ENCODE measurements at regions not wholly inside any gene's neighbourhood (a gene's known extent, or its start where the extent isn't known, plus 50 kb on each side); places are given as distances from the start of the nearest gene placed in this dataset.

DNA sequence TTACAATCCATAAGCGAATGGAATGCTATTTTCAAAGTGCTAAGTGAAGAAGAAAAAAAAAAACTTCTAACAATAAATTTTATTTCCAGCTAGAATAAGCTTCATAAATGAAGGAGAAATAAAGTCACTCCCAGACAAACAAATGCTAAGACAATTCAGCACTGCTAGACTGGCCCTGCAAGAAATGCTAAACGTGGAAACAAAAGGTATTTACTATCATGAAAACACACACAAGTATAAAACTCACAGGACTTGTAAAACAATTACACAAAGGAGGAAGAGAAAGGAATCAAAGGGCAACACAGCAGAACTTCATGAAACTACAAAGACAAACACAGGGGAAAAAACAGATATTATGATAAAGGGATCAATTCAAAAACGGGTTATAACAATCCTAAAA, 85.8 kb upstream of the NELL2 start:
- H3K27ac ChIP-seq, result no peak overlapping the region
- H3K4me3 ChIP-seq, result no peak overlapping the region
- H3K36me3 ChIP-seq, result no peaks in the 10 kb centered on the region
- intact Hi-C loops (cut with DNase I), result no loop called here
- no peak overlapping the region for H3K9ac ChIP-seq (ENCODE audit: low read depth in 2 of 2, low read length in 2 of 2)
- H3K27me3 ChIP-seq, result no peaks in the 10 kb centered on the region
- H3K9me3 ChIP-seq, result no peaks in the 10 kb centered on the region
- TF ChIP-seq CTCF (IDR thresholded peaks at IDR 0.05), result no peak
- H3K4me1 ChIP-seq, result no peaks in the 10 kb centered on the region
- no peak for DNase-seq

- no peak for TF ChIP-seq CTCF (IDR thresholded peaks at IDR 0.05)
- no peak overlapping the region for H3K9ac ChIP-seq (ENCODE audit: low read depth in 2 of 2, low read length in 2 of 2)
- no peak for DNase-seq
- no peaks in the 10 kb centered on the region for H3K36me3 ChIP-seq
- H3K27ac ChIP-seq, result no peak overlapping the region
- no peaks in the 10 kb centered on the region for H3K9me3 ChIP-seq
- H3K4me3 ChIP-seq, result no peak overlapping the region
- H3K4me1 ChIP-seq, result no peaks in the 10 kb centered on the region
- H3K27me3 ChIP-seq, result no peaks in the 10 kb centered on the region
- intact Hi-C loops (cut with DNase I), result no loop called here
Measured at GRCh38 chr12:44960856-44961255, 84.7 kb upstream of the NELL2 start.

GRCh38 chr12:44960423-44960822, 84.3 kb upstream of the NELL2 start:
- Histone ChIP-seq H3K4me3 (no peak overlapping the region), H3K4me1 (no peaks in the 10 kb centered on the region), H3K27ac (no peak overlapping the region), H3K9ac (ENCODE audit: low read depth in 2 of 2, low read length in 2 of 2) (no peak overlapping the region), H3K36me3 (no peaks in the 10 kb centered on the region), H3K27me3 (no peaks in the 10 kb centered on the region), H3K9me3 (no peaks in the 10 kb centered on the region)
- DNase-seq, result no peak
- TF ChIP-seq CTCF (IDR thresholded peaks at IDR 0.05), result no peak
- intact Hi-C loops (cut with DNase I), result no loop called here

DNA sequence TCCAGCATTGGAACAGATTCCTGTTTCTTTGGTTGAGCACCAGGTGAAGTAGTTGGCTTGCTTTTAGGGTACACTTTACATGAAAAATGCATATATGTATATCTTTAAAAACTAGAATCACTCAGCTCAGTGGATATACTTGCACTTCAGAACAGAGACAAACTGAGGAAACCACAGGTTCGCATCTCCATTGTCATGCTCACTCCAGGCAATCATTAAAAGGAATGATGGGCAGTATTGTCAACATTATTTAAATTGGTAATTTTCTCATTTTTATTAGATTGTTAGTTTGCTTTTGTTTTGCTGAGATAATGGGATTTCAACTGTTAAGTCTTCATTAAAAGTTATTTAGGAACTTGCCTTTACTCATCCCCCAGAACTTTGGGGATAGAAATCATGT, 71.0 kb upstream of the NELL2 start:
- no peak overlapping the region for H3K9ac ChIP-seq (ENCODE audit: low read depth in 2 of 2, low read length in 2 of 2)
- no peak for DNase-seq
- TF ChIP-seq CTCF (IDR thresholded peaks at IDR 0.05), result no peak
- H3K4me1 ChIP-seq, result no peaks in the 10 kb centered on the region
- no peaks in the 10 kb centered on the region for H3K27me3 ChIP-seq
- H3K4me3 ChIP-seq, result no peak overlapping the region
- intact Hi-C loops (cut with DNase I), result no loop called here
- no peak overlapping the region for H3K27ac ChIP-seq
- H3K36me3 ChIP-seq, result no peaks in the 10 kb centered on the region
- no peaks in the 10 kb centered on the region for H3K9me3 ChIP-seq

DNA sequence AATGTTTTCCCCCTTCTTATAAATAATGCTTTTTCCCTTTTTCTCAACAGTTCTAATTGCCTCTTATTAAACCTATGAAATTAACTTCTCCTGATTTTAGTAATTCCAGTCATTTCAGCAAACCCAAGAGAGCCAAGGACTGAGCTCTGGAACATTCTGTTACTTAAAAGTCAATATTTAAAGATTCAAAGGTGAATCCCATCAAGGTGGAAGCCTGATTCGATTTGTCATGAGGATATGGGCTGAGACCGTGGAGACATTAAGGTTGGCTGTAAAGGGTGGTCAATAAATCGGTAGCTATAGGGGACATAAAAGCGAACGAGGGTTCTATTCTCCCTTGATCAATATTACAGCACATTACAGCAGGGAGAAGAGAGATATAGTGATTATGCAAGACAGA, 66.6 kb upstream of the NELL2 start:
- H3K9me3 ChIP-seq, result no peaks in the 10 kb centered on the region
- TF ChIP-seq CTCF (IDR thresholded peaks at IDR 0.05), result no peak
- H3K4me3 ChIP-seq, result no peak overlapping the region
- intact Hi-C loops (cut with DNase I), result no loop called here
- no peak overlapping the region for H3K27ac ChIP-seq
- no peaks in the 10 kb centered on the region for H3K36me3 ChIP-seq
- H3K27me3 ChIP-seq, result no peaks in the 10 kb centered on the region
- DNase-seq, result no peak
- no peak overlapping the region for H3K9ac ChIP-seq (ENCODE audit: low read depth in 2 of 2, low read length in 2 of 2)
- no peaks in the 10 kb centered on the region for H3K4me1 ChIP-seq
